ENCODE measurements at regions not wholly inside any gene's neighbourhood (a gene's known extent, or its start where the extent isn't known, plus 50 kb on each side); places are given as distances from the start of the nearest gene placed in this dataset.

DNA sequence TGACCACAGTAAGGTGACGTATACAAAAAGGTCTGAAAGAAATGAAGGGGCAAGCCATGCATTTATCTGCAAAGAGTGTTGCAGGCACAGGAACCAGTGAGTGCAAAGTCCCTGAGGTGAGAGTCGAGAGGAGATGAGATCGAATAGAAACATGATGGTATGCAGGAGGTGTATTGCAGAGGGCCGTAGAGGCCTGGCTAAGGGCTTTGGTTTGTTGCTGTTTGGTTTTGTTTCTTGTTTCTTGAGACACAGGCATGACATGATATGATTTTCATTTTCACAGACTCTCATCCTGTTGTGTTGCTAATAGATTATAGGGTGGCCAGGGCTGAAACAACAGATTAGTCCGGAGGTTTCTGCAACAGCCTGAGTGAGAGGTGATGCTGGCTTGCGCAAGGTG, 80.4 kb downstream of the HSPH1 start:
- Mint-ChIP-seq H3K36me3 (no peaks in the 10 kb centered on the region), H3K9me3 (ENCODE audit: low read depth) (no peaks in the 10 kb centered on the region), H3K27me3 (peaks cover 36% of the 10 kb centered on the region), H3K4me1 (peaks cover 3% of the 10 kb centered on the region), H3K27ac (no peak overlapping the region), H3K4me3 (no peak overlapping the region)
- CTCF ChIA-PET = no interaction called here
- no peak for ATAC-seq
- DNase-seq = no peak

GRCh38 chr13:31074756-31075155, 86.9 kb downstream of the HSPH1 start:
- CTCF ChIA-PET = interaction anchor here (1.6 kb wide), 1 partner anchor 96 kb away, joined by 4 read pairs; no protein-coding TSS in a partner anchor
- no peak for ATAC-seq
- peaks cover 3% of the 10 kb centered on the region for H3K4me1 Mint-ChIP-seq

GRCh38 chr13:31073859-31074718, 87.6 kb downstream of the HSPH1 start:
- Mint-ChIP-seq H3K36me3 (no peaks in the 10 kb centered on the region), H3K27me3 (peaks cover 11% of the 10 kb centered on the region), H3K4me1 (peaks cover 3% of the 10 kb centered on the region), H3K9me3 (ENCODE audit: low read depth) (no peaks in the 10 kb centered on the region), H3K4me3 (no peak overlapping the region), H3K27ac (peak overlapping the region; percentile 16)
- DNase-seq = peak; percentile 59
- peak; percentile 80 for ATAC-seq
- CTCF ChIA-PET = no interaction called here

More at GRCh38 chr13:31074756-31075155, 86.9 kb downstream of the HSPH1 start:
- no peaks in the 10 kb centered on the region for H3K36me3 Mint-ChIP-seq
- H3K9me3 Mint-ChIP-seq (ENCODE audit: low read depth) = no peaks in the 10 kb centered on the region
- peaks cover 11% of the 10 kb centered on the region for H3K27me3 Mint-ChIP-seq
- H3K4me3 Mint-ChIP-seq = no peak overlapping the region
- peak overlapping the region; percentile 16 for H3K27ac Mint-ChIP-seq
- DNase-seq = no peak

DNA sequence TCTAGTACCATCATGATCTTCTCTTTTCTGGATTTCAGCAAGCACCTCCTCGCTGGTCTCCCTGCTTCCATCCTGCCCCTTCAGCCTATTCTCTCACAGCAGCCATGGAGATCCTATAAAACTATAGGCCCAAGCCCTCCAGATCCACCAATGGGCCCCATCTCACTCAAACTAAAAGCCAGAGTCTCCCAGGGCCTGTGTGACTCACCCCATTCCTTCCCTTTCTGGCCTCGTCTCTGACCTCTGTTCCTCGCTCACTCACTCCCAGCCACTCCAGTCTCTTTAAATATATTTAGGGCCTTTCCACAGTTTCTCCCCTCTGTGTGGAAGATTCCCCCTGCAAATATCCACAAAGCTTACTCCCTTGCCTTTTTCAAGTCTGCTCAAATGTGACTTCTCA, 89.7 kb downstream of the HSPH1 start:
- peaks cover 9% of the 10 kb centered on the region for H3K27me3 Mint-ChIP-seq
- CTCF ChIA-PET = no interaction called here
- no peaks in the 10 kb centered on the region for H3K36me3 Mint-ChIP-seq
- H3K4me3 Mint-ChIP-seq = no peak overlapping the region
- DNase-seq = no peak
- peaks cover 4% of the 10 kb centered on the region for H3K4me1 Mint-ChIP-seq
- ATAC-seq = no peak
- H3K27ac Mint-ChIP-seq = no peak overlapping the region
- no peaks in the 10 kb centered on the region for H3K9me3 Mint-ChIP-seq (ENCODE audit: low read depth)

GRCh38 chr13:31069808-31070534, 91.7 kb downstream of the HSPH1 start:
- CTCF ChIA-PET = no interaction called here
- Mint-ChIP-seq H3K27ac (no peak overlapping the region), H3K4me3 (no peak overlapping the region), H3K4me1 (peaks cover 2% of the 10 kb centered on the region), H3K9me3 (ENCODE audit: low read depth) (no peaks in the 10 kb centered on the region), H3K27me3 (peaks cover 5% of the 10 kb centered on the region), H3K36me3 (no peaks in the 10 kb centered on the region)
- DNase-seq (no peak), ATAC-seq (no peak)

DNA sequence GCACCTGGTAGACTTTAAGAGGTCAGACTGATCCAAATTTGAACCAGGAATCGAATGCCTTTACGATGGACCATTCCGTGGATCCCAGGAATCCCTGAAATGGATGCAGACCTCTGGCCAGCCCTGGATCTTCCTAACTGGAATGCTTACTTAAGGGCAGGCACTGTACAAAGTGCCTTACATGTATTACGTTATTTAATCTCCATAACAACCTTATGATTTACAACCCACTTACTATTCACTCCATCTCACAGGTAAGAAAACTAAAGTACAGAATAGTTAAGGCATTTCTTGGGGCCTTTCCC, 93.6 kb downstream of the HSPH1 start:
- H3K36me3 Mint-ChIP-seq = peaks cover 2% of the 10 kb centered on the region
- H3K27ac Mint-ChIP-seq = no peak overlapping the region
- H3K4me3 Mint-ChIP-seq = no peak overlapping the region
- CTCF ChIA-PET = no interaction called here
- ATAC-seq (no peak), DNase-seq (no peak)
- H3K9me3 Mint-ChIP-seq (ENCODE audit: low read depth) = peaks cover 2% of the 10 kb centered on the region
- peaks cover 8% of the 10 kb centered on the region for H3K27me3 Mint-ChIP-seq
- H3K4me1 Mint-ChIP-seq = peaks cover 11% of the 10 kb centered on the region

- H3K27ac Mint-ChIP-seq = no peak overlapping the region
- ATAC-seq = no peak
- H3K4me3 Mint-ChIP-seq = no peak overlapping the region
- CTCF ChIA-PET = interaction anchor here (0.6 kb wide), 1 partner anchor 36 kb away, joined by 3 read pairs; no protein-coding TSS in a partner anchor
- no peak for DNase-seq
- H3K4me1 Mint-ChIP-seq = peaks cover 13% of the 10 kb centered on the region
- H3K27me3 Mint-ChIP-seq = peaks cover 8% of the 10 kb centered on the region
- H3K36me3 Mint-ChIP-seq = peaks cover 2% of the 10 kb centered on the region
- peaks cover 2% of the 10 kb centered on the region for H3K9me3 Mint-ChIP-seq (ENCODE audit: low read depth)
Measured at GRCh38 chr13:31067416-31068118, 94.1 kb downstream of the HSPH1 start.

DNA sequence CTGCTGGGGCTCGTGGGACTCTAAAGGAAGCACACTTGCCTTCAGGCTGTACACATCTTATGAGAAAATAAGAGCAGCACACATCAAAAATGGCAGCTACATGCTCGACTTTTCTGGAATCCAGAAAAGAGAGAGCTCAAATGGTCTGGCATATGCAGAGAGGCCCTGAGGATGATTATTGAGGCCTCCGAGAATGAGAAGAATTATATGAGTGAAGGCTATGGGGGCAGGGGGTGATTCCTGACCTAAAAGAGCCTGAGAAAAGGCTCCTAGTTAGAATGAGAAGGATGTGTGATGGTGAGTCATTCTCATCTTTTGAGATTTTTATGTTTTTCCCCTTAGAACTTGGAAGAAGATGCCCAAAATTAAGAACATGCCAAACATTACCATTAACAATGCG, 97.1 kb downstream of the HSPH1 start:
- DNase-seq = no peak
- peaks cover 24% of the 10 kb centered on the region for H3K27me3 Mint-ChIP-seq
- peaks cover 3% of the 10 kb centered on the region for H3K36me3 Mint-ChIP-seq
- ATAC-seq = no peak
- CTCF ChIA-PET = no interaction called here
- H3K27ac Mint-ChIP-seq = no peak overlapping the region
- H3K4me3 Mint-ChIP-seq = no peak overlapping the region
- peaks cover 2% of the 10 kb centered on the region for H3K9me3 Mint-ChIP-seq (ENCODE audit: low read depth)
- peaks cover 14% of the 10 kb centered on the region for H3K4me1 Mint-ChIP-seq

GRCh38 chr13:31063772-31064171, 97.9 kb downstream of the HSPH1 start:
- ATAC-seq (peak; percentile 42), DNase-seq (no peak)
- CTCF ChIA-PET = interaction anchor here (0.9 kb wide), 1 partner anchor 19 kb away, joined by 3 read pairs; no protein-coding TSS in a partner anchor
- Mint-ChIP-seq H3K36me3 (peaks cover 3% of the 10 kb centered on the region), H3K27ac (no peak overlapping the region), H3K9me3 (ENCODE audit: low read depth) (peaks cover 2% of the 10 kb centered on the region), H3K4me1 (peaks cover 14% of the 10 kb centered on the region), H3K4me3 (no peak overlapping the region), H3K27me3 (peaks cover 24% of the 10 kb centered on the region)

- H3K4me3 Mint-ChIP-seq = no peak overlapping the region
- no peak overlapping the region for H3K27ac Mint-ChIP-seq
- CTCF ChIA-PET = interaction anchor here (1.2 kb wide), 1 partner anchor 16 kb away, joined by 6 read pairs; no protein-coding TSS in a partner anchor
- DNase-seq = no peak
- H3K4me1 Mint-ChIP-seq = peaks cover 13% of the 10 kb centered on the region
- H3K27me3 Mint-ChIP-seq = peaks cover 21% of the 10 kb centered on the region
- peaks cover 2% of the 10 kb centered on the region for H3K9me3 Mint-ChIP-seq (ENCODE audit: low read depth)
- H3K36me3 Mint-ChIP-seq = peaks cover 3% of the 10 kb centered on the region
- no peak for ATAC-seq
Measured at GRCh38 chr13:31060655-31061054, 101.0 kb downstream of the HSPH1 start.

- ATAC-seq = no peak
- H3K4me1 Mint-ChIP-seq = peaks cover 13% of the 10 kb centered on the region
- H3K36me3 Mint-ChIP-seq = peaks cover 3% of the 10 kb centered on the region
- H3K4me3 Mint-ChIP-seq = no peak overlapping the region
- DNase-seq = no peak
- H3K9me3 Mint-ChIP-seq (ENCODE audit: low read depth) = peaks cover 2% of the 10 kb centered on the region
- H3K27me3 Mint-ChIP-seq = peaks cover 19% of the 10 kb centered on the region
- H3K27ac Mint-ChIP-seq = no peak overlapping the region
- CTCF ChIA-PET = interaction anchor here (1.2 kb wide), 1 partner anchor 15 kb away, joined by 6 read pairs; no protein-coding TSS in a partner anchor
Measured at GRCh38 chr13:31060220-31060619, 101.5 kb downstream of the HSPH1 start.

- DNase-seq = no peak
- Mint-ChIP-seq H3K27me3 (peaks cover 16% of the 10 kb centered on the region), H3K9me3 (ENCODE audit: low read depth) (no peaks in the 10 kb centered on the region), H3K27ac (no peak overlapping the region), H3K4me1 (peaks cover 2% of the 10 kb centered on the region), H3K4me3 (no peak overlapping the region), H3K36me3 (peaks cover 2% of the 10 kb centered on the region)
- CTCF ChIA-PET = interaction anchor here (1.1 kb wide), 2 partner anchors 13 to 78 kb away, joined by 5 to 6 read pairs; no protein-coding TSS in a partner anchor
- no peak for ATAC-seq
Measured at GRCh38 chr13:31057403-31058033, 104.2 kb downstream of the HSPH1 start.
